ENCODE measurements at regions not wholly inside any gene's neighbourhood (a gene's known extent, or its start where the extent isn't known, plus 50 kb on each side); places are given as distances from the start of the nearest gene placed in this dataset.

- Mint-ChIP-seq H3K9me3 (no peaks in the 10 kb centered on the region), H3K36me3 (peaks cover 65 to 70% of the 10 kb centered on the region in 2 donors), H3K27ac (no peak overlapping the region), H3K4me3 (no peak overlapping the region), H3K27me3 (ENCODE audit: low read depth in 3 of 3) (no peaks in the 10 kb centered on the region), H3K4me1 (no peaks in the 10 kb centered on the region)
- Histone ChIP-seq H3K9ac (ENCODE audit: insufficient read depth, low read length, poor library complexity, severe bottlenecking) (no peak overlapping the region), H3K4me1 (ENCODE audit: control insufficient read depth in 1 of 2, insufficient read depth in 2 of 2, low read length in 2 of 2) (no peaks in the 10 kb centered on the region), H3K4me3 (replicated peaks in 1 of 3; ENCODE audit: low read depth in 2 of 3, low read length in 3 of 3) (no peak overlapping the region), H3K36me3 (replicated peaks in 1 of 2; ENCODE audit: control insufficient read depth in 1 of 2, insufficient read depth in 2 of 2, low read length in 2 of 2) (peaks cover 78 to 95% of the 10 kb centered on the region in 2 donors), H3K79me2 (ENCODE audit: insufficient read depth, low read length) (no peaks in the 10 kb centered on the region), H3K9me3 (replicated peaks in 1 of 2; ENCODE audit: control insufficient read depth in 1 of 2, insufficient read depth in 1 of 2, low read length in 2 of 2) (no peaks in the 10 kb centered on the region), H3K27ac (ENCODE audit: low read depth in 1 of 2, low read length in 2 of 2) (no peak overlapping the region), H4K20me1 (ENCODE audit: insufficient read depth, low read length) (no peaks in the 10 kb centered on the region), H3K4me2 (replicated peaks; ENCODE audit: extremely low read depth, low read length, poor library complexity, severe bottlenecking) (no peak overlapping the region), H2AFZ (ENCODE audit: insufficient read depth, low read depth, low read length, poor library complexity, severe bottlenecking) (no peak overlapping the region), H3K27me3 (ENCODE audit: control insufficient read depth in 2 of 2, insufficient read depth in 2 of 2, low read length in 2 of 2) (no peaks in the 10 kb centered on the region)
- intact Hi-C loops (cut with micrococcal nuclease) = no loop called here
- TF ChIP-seq CTCF (IDR thresholded peaks at IDR 0.05) = no peak
- DNase-seq = no peak
- no CpG with 5 or more reads among the region's 1 CpG for WGBS (ENCODE audit: insufficient coverage)
Measured at GRCh38 chr4:122203407-122203806, 51.3 kb downstream of the BLTP1 start.

- H4K20me1 ChIP-seq (ENCODE audit: insufficient read depth, low read length) = no peaks in the 10 kb centered on the region
- Mint-ChIP-seq H3K9me3 (no peaks in the 10 kb centered on the region), H3K27me3 (ENCODE audit: low read depth in 3 of 3) (no peaks in the 10 kb centered on the region), H3K27ac (peak overlapping the region in 1 of 7 donors; percentile 46), H3K4me1 (no peaks in the 10 kb centered on the region), H3K4me3 (no peak overlapping the region), H3K36me3 (peaks cover 60 to 66% of the 10 kb centered on the region in 2 donors)
- no peak overlapping the region for H3K4me2 ChIP-seq (replicated peaks; ENCODE audit: extremely low read depth, low read length, poor library complexity, severe bottlenecking)
- peaks cover 74 to 94% of the 10 kb centered on the region in 2 donors for H3K36me3 ChIP-seq (replicated peaks in 1 of 2; ENCODE audit: control insufficient read depth in 1 of 2, insufficient read depth in 2 of 2, low read length in 2 of 2)
- DNase-seq = no peak
- H3K27ac ChIP-seq (ENCODE audit: low read depth in 1 of 2, low read length in 2 of 2) = no peak overlapping the region
- no peak overlapping the region for H3K9ac ChIP-seq (ENCODE audit: insufficient read depth, low read length, poor library complexity, severe bottlenecking)
- intact Hi-C loops (cut with micrococcal nuclease) = no loop called here
- no peaks in the 10 kb centered on the region for H3K9me3 ChIP-seq (replicated peaks in 1 of 2; ENCODE audit: control insufficient read depth in 1 of 2, insufficient read depth in 1 of 2, low read length in 2 of 2)
- no peaks in the 10 kb centered on the region for H3K4me1 ChIP-seq (ENCODE audit: control insufficient read depth in 1 of 2, insufficient read depth in 2 of 2, low read length in 2 of 2)
- TF ChIP-seq CTCF (IDR thresholded peaks at IDR 0.05) = no peak
- H3K4me3 ChIP-seq (replicated peaks in 1 of 3; ENCODE audit: low read depth in 2 of 3, low read length in 3 of 3) = no peak overlapping the region
- no peaks in the 10 kb centered on the region for H3K79me2 ChIP-seq (ENCODE audit: insufficient read depth, low read length)
- WGBS (ENCODE audit: insufficient coverage) = no CpG with 5 or more reads among the region's 1 CpG
- H2AFZ ChIP-seq (ENCODE audit: insufficient read depth, low read depth, low read length, poor library complexity, severe bottlenecking) = no peak overlapping the region
- H3K27me3 ChIP-seq (ENCODE audit: control insufficient read depth in 2 of 2, insufficient read depth in 2 of 2, low read length in 2 of 2) = no peaks in the 10 kb centered on the region
Measured at GRCh38 chr4:122205687-122206086, 53.6 kb downstream of the BLTP1 start.

Data from CD14-positive monocyte (primary cell).